H54 (cell line): ENCODE measurements at regions not wholly inside any gene's neighbourhood (a gene's known extent, or its start where the extent isn't known, plus 50 kb on each side); places are given as distances from the start of the nearest gene placed in this dataset.

Source experiments
- DNase-seq: peaks from one replicate; pipeline ENCODE4 v3.0.0; 2011; ENCODE audit warnings: low spot score, mixed read lengths; ENCODE audit not compliant: insufficient read length
- FAIRE-seq: peaks from 3 replicates; lab custom pipeline; 2011; peaks lifted over from hg19 to GRCh38; lab: Jason Lieb, UNC
- POLR2A ChIP-seq: IDR thresholded peaks from 2 replicates; pipeline ENCODE4 v1.6.1; 2011; ENCODE audit warnings: low read depth, mild to moderate bottlenecking, low read length

- no peak for TF ChIP-seq POLR2A
- DNase-seq: no peak
- no peak for FAIRE-seq
These were observed 101.4 kb upstream of the IVNS1ABP start for GRCh38 chr1:185418472-185418871.

- no peak for TF ChIP-seq POLR2A
- DNase-seq: no peak
- no peak for FAIRE-seq
These were observed 95.5 kb upstream of the IVNS1ABP start for GRCh38 chr1:185412385-185413087.

- no peak for TF ChIP-seq POLR2A
- no peak for FAIRE-seq
These were observed 92.9 kb upstream of the IVNS1ABP start for GRCh38 chr1:185409763-185410528.

GRCh38 chr1:185409345-185409744 lies 92.3 kb upstream of the IVNS1ABP start:
- DNase-seq (no peak), FAIRE-seq (no peak)
- no peak for TF ChIP-seq POLR2A

More at GRCh38 chr1:185409763-185410528, 92.9 kb upstream of the IVNS1ABP start:
- DNase-seq: no peak

GRCh38 chr1:185408700-185409270 lies 91.7 kb upstream of the IVNS1ABP start:
- no peak for FAIRE-seq

GRCh38 chr1:185406691-185407009 lies 89.6 kb upstream of the IVNS1ABP start:
- DNase-seq: no peak
- no peak for TF ChIP-seq POLR2A
- FAIRE-seq: no peak

More at GRCh38 chr1:185408700-185409270, 91.7 kb upstream of the IVNS1ABP start:
- DNase-seq: no peak
- TF ChIP-seq POLR2A: no peak

GRCh38 chr1:185406006-185406690 lies 89.1 kb upstream of the IVNS1ABP start:
- DNase-seq: no peak
- no peak for FAIRE-seq
- TF ChIP-seq POLR2A: no peak

- TF ChIP-seq POLR2A: no peak
- DNase-seq (no peak), FAIRE-seq (no peak)
These were observed 88.0 kb upstream of the IVNS1ABP start for GRCh38 chr1:185404907-185405568.

GRCh38 chr1:185404291-185404690 lies 87.2 kb upstream of the IVNS1ABP start:
- TF ChIP-seq POLR2A: no peak
- DNase-seq (no peak), FAIRE-seq (no peak)

- no peak for DNase-seq
- TF ChIP-seq POLR2A: no peak
- FAIRE-seq: no peak
These were observed 85.9 kb upstream of the IVNS1ABP start for GRCh38 chr1:185402930-185403329.

GRCh38 chr1:185401019-185401418 lies 84.0 kb upstream of the IVNS1ABP start:
- peak; percentile 52 for DNase-seq
- TF ChIP-seq POLR2A: no peak
- peak; percentile 93 for FAIRE-seq

- peak; percentile 64 for FAIRE-seq
- no peak for DNase-seq
- TF ChIP-seq POLR2A: no peak
These were observed 83.0 kb upstream of the IVNS1ABP start for GRCh38 chr1:185400052-185400451.

GRCh38 chr1:185398599-185398998 lies 81.6 kb upstream of the IVNS1ABP start:
- DNase-seq (no peak), FAIRE-seq (no peak)
- no peak for TF ChIP-seq POLR2A
